ENCODE measurements at regions not wholly inside any gene's neighbourhood (a gene's known extent, or its start where the extent isn't known, plus 50 kb on each side); places are given as distances from the start of the nearest gene placed in this dataset.

DNA sequence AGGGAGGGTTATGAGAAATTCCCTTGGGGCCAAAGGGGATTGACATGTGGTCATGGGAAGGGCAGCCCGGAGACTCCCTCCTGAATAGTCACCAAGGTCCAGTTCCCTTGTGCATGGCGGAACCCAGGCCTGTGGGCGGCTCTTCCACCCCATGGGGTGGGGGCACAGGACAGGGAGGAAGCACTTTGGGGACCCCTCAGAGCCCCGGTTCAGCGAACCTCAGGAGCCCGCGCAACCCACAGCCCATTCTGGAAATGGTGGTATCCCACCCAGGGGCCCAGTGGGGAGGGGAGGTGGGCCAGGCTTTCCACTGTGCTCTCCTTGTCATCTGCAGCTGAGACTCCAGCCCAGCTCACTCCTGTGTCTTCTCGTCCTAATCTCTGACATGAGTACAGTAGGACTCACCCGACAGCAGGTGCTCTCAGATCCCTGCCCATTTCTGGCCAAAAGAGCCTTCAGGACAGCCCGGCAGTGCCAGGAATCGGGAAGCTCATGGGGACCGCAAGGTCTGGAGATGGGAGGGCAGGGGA, 255.2 kb upstream of the SFSWAP start:
- Histone ChIP-seq H3K9me3 (ENCODE audit: severe bottlenecking) (no peaks in the 10 kb centered on the region), H3K4me3 (ENCODE audit: low read depth, low read length) (no peak overlapping the region), H3K36me3 (no peaks in the 10 kb centered on the region), H3K27me3 (ENCODE audit: insufficient read depth, low read depth, severe bottlenecking) (no peaks in the 10 kb centered on the region), H3K27ac (no peak overlapping the region)
- TF ChIP-seq, protein P1, sequence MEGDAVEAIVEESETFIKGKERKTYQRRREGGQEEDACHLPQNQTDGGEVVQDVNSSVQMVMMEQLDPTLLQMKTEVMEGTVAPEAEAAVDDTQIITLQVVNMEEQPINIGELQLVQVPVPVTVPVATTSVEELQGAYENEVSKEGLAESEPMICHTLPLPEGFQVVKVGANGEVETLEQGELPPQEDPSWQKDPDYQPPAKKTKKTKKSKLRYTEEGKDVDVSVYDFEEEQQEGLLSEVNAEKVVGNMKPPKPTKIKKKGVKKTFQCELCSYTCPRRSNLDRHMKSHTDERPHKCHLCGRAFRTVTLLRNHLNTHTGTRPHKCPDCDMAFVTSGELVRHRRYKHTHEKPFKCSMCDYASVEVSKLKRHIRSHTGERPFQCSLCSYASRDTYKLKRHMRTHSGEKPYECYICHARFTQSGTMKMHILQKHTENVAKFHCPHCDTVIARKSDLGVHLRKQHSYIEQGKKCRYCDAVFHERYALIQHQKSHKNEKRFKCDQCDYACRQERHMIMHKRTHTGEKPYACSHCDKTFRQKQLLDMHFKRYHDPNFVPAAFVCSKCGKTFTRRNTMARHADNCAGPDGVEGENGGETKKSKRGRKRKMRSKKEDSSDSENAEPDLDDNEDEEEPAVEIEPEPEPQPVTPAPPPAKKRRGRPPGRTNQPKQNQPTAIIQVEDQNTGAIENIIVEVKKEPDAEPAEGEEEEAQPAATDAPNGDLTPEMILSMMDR (IDR thresholded peaks at IDR 0.05; ENCODE audit: low read depth, low read length), result no peak
- no peak for DNase-seq

DNA sequence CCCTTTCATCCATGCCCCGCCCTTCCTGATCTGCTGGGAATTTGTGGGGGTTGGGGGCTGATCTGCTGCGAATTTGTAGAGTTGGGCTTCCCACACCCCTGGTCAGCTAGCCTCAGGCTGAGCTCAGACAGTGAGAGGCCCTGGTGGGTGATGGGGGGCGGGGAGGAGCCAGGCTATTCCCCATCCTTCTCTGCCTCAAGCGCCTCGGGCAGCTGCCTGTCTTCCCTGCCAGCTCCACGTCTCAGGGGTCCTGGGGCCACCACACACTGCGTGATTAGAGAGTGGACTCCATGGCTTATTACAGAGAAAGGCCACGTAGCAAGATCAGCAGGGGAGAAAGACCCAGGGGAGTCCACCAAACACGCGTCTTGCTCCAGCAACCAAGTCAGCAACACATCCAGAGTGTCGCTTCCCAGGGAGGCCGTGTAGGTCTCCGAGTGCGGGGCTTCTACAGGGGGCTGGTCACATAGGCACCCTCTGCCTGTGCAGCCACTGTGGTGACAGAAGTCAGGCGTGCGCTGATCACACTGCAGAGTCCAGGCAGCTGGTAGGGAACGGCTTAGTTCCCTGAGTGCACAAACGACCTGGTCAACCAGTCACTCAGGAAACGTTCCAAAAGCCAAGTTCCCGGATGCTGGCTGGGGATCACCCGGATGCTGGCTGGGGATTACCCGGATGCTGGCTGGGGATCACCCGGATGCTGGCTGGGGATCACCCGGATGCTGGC, 254.4 kb upstream of the SFSWAP start:
- DNase-seq, result no peak
- Histone ChIP-seq H3K36me3 (no peaks in the 10 kb centered on the region), H3K4me3 (ENCODE audit: low read depth, low read length) (no peak overlapping the region), H3K27me3 (ENCODE audit: insufficient read depth, low read depth, severe bottlenecking) (no peaks in the 10 kb centered on the region), H3K9me3 (ENCODE audit: severe bottlenecking) (no peaks in the 10 kb centered on the region), H3K27ac (no peak overlapping the region)
- TF ChIP-seq, protein P1 (IDR thresholded peaks at IDR 0.05; ENCODE audit: low read depth, low read length), result no peak

DNA sequence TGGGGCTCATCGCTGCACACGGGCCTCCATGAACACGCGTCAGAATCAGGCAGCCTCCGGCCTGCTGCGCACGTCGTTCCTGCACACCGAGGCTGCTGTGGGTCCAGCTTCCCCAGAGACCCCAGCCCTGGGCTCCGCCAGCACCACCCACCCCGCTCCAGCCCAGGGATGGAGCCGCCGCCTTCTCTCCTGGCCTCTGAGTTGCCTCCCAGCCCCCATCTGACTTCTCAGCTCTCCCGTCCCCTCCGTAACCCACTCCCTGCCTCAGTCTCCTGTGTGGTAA, 253.9 kb upstream of the SFSWAP start:
- Histone ChIP-seq H3K9me3 (ENCODE audit: severe bottlenecking) (no peaks in the 10 kb centered on the region), H3K36me3 (no peaks in the 10 kb centered on the region), H3K27me3 (ENCODE audit: insufficient read depth, low read depth, severe bottlenecking) (no peaks in the 10 kb centered on the region), H3K4me3 (ENCODE audit: low read depth, low read length) (no peak overlapping the region), H3K27ac (no peak overlapping the region)
- no peak for DNase-seq
- TF ChIP-seq, protein P1 (IDR thresholded peaks at IDR 0.05; ENCODE audit: low read depth, low read length), result no peak

DNA sequence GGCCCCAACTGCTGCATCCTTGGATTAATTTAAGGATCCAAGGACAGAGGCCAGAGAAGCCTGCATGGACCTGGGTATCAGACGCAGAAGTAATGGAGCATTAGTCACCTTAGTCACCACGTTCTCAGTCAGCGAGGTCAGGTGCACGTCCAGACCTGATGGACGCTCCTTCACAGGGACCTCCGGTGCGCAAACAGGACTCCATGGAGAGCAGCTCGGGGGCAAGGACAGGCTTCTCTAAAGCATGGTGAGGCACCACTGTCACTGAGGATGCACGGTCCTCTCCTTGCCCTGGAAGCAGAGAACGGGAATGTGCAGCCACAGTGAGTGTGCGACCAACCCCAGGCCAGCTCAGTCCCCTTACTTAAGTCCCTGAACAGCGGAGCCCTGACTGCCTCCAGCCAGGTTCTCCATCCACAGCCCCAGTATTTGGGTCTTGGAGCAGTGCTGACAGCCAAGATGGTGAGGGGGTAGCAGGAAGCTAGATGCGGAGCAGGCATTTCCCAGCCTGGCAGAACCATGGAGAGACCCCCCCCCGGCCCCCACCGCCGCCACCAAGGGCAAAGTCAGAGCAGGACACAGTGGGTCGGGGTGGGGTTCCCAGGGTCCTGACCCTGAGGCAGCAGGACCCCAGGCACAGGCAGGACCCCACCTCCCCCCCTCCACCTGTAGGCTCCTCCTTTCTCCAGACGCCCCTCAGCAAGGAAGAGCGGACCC, 253.4 kb upstream of the SFSWAP start:
- no peaks in the 10 kb centered on the region for H3K36me3 ChIP-seq
- H3K27ac ChIP-seq, result no peak overlapping the region
- H3K27me3 ChIP-seq (ENCODE audit: insufficient read depth, low read depth, severe bottlenecking), result no peaks in the 10 kb centered on the region
- H3K4me3 ChIP-seq (ENCODE audit: low read depth, low read length), result no peak overlapping the region
- TF ChIP-seq, protein P1 (IDR thresholded peaks at IDR 0.05; ENCODE audit: low read depth, low read length), result no peak
- H3K9me3 ChIP-seq (ENCODE audit: severe bottlenecking), result no peaks in the 10 kb centered on the region
- DNase-seq, result no peak

DNA sequence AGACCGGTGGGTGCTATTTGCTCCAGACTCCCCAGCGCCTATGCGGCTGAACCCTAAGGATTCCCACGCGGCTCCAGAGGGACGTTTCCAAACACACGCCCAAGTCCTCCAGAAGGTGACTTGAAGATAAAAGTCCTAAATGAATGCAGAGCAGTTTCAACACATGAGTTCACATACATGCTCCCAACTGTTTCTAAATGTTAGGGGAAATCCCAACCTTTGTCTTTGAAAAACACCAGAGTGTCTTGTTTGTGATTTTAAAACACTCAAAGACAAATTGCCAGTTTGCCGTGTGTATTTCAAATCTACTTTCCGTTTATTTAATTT, 252.9 kb upstream of the SFSWAP start:
- TF ChIP-seq, protein P1 (IDR thresholded peaks at IDR 0.05; ENCODE audit: low read depth, low read length), result no peak
- no peak overlapping the region for H3K4me3 ChIP-seq (ENCODE audit: low read depth, low read length)
- no peak overlapping the region for H3K27ac ChIP-seq
- DNase-seq, result no peak
- H3K9me3 ChIP-seq (ENCODE audit: severe bottlenecking), result no peaks in the 10 kb centered on the region
- no peaks in the 10 kb centered on the region for H3K27me3 ChIP-seq (ENCODE audit: insufficient read depth, low read depth, severe bottlenecking)
- no peaks in the 10 kb centered on the region for H3K36me3 ChIP-seq
